Skin epidermis (tissue), 12 donors: ENCODE measurements at regions not wholly inside any gene's neighbourhood (a gene's known extent, or its start where the extent isn't known, plus 50 kb on each side); places are given as distances from the start of the nearest gene placed in this dataset.

Experiments
- H3K27ac ChIP-seq, 21 experiments: fragments of 200-600 bp; sonication (generic) in 11 of 21; one replicate each; pipeline ENCODE4 v1.5.0; 2020; ENCODE audit warnings: mild to moderate bottlenecking in 3 of 21, inconsistent platforms in 2 of 21, moderate library complexity in 2 of 21
- H3K4me3 ChIP-seq, 7 experiments: fragments of 200-600 bp; sonication (generic) in 2 of 7; one replicate each; pipeline ENCODE4 v1.5.0; 2020; ENCODE audit warnings: inconsistent platforms in 2 of 7, mild to moderate bottlenecking in 2 of 7, moderate library complexity in 1 of 7

- Histone ChIP-seq H3K4me3 (no peak overlapping the region), H3K27ac (no peak overlapping the region)
Measured at GRCh38 chr12:14148489-14149270, 167.3 kb upstream of the GRIN2B start.

DNA sequence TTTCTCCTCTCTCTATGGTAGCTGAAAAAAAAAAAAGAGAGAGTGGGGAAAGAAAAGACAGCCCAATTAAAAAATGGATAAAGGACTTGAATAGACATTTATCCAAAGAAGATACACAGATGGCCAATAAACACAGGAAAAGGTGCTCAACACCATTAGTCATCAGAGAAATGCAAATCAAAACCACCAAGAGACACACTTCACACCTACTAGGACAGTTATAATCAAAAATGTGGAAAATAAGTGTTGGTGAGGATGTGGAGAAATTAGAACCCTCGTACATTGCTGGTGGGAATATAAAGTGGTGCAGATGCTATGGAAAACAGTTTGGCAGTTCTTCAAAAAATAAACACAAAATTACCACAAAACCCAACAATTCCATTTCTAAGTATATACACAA is 172.4 kb upstream of the GRIN2B start:
- no peak overlapping the region for H3K27ac ChIP-seq

DNA sequence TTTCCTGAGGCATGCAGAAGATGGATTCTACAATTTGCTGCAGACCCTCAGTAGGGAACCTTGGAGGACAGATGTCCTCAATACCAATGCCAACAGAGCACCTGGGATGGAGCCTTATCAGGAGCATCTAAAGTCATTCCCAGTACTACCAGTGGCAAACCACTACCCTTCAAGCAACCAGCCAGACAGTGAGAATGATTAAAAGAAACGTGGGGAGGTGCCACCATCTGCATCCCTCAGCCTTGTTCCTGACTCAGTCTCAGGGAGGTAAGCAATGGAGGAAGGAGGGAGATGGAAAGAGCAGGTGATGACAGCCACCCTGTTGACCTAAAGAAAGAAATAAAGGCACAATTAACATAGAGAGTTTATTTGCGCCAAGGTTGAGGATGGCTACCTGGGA is 175.2 kb upstream of the GRIN2B start:
- Histone ChIP-seq H3K4me3 (no peak overlapping the region), H3K27ac (no peak overlapping the region)

More for the DNA sequence above, 172.4 kb upstream of the GRIN2B start:
- H3K4me3 ChIP-seq = no peak overlapping the region

DNA sequence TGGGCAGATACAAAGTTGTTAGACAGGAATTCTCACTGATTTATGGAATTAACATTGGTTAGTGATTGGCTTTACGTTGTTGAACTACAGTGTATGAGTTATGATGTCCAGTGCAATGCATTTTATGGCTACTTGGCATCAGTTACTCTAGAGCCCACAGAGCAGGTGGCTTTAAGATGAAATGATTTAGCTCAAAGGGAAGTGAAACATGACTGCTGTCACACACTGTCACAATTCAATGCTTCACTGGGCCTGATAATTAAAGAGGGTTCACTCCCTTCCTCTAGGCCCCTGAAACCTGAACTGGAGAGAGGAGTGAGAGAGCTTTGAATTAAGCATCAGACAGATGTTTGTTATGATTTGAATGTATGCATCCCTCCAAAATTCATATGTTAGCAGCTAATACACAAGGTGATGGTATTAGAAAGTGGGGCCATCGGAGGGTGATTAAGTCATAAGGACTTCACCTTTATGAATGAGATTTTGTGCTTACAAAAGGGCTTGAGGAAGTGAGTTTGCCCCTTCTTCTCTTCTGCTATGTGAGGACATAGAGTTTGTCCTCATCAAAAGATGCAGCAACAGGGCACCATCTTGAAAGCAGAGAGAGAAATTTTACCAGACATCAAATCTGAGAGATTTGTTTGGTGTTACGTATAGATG is 175.8 kb upstream of the GRIN2B start:
- H3K27ac ChIP-seq = no peak overlapping the region
- no peak overlapping the region for H3K4me3 ChIP-seq

DNA sequence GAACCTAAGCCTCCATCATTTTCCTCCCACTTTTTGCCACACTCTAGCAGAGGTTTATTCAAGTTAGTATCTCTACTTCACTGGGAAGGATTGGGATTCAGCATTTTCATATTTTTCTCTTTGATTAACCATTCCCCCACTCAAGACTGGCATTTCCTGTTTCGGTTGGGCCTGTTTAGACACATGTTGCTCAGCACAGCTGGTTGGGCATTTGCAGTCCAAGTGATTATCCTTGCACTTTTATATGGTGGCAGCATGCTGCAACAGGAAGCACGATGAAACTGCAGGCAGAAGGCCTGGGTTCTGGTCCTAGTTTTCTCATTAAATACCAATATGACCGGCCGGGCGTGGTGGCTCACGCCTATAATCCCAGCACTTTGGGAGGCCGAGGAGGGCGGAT is 182.9 kb upstream of the GRIN2B start:
- Histone ChIP-seq H3K27ac (no peak overlapping the region), H3K4me3 (no peak overlapping the region)

GRCh38 chr12:14167005-14167628 is 185.7 kb upstream of the GRIN2B start:
- H3K27ac ChIP-seq = no peak overlapping the region
- H3K4me3 ChIP-seq = no peak overlapping the region

DNA sequence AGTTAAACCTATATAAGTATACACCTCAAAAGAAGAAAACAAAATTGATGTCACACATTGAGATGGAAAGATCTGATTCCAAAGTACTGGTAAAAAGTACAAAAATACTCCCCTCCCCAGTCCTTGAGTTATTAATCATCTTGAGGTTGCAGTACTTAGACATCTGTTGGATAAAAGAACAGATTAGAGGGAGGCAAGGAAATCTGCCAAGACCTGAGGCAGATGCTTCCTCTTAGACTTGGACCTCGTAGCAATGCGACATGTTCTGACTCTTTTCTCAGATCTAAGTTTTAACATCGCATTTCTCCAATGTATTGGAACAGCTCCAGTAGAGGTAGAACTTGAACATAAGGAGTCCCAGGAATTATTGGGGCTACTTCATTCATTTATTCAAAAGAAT is 187.9 kb upstream of the GRIN2B start:
- Histone ChIP-seq H3K4me3 (no peak overlapping the region), H3K27ac (no peak overlapping the region)

DNA sequence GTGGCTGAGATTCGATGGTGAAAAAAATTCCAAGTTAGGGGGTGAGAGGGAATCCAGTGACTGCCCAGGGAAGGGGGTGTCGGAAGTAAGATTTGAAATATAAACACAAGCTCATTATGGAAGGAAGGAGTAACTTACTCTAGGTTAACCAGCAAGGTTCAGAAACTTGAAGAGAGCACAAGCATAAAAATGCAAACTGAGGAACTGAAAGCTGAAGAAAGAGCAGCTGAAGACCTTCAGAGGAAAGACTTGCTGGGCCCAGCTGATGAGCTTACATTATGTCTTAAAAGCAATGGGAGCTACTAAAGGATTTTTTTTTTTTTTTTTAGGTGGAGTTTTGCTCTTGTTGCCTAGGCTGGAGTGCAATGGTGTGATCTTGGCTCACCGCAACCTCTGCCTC is 189.7 kb upstream of the GRIN2B start:
- Histone ChIP-seq H3K27ac (no peak overlapping the region), H3K4me3 (no peak overlapping the region)

DNA sequence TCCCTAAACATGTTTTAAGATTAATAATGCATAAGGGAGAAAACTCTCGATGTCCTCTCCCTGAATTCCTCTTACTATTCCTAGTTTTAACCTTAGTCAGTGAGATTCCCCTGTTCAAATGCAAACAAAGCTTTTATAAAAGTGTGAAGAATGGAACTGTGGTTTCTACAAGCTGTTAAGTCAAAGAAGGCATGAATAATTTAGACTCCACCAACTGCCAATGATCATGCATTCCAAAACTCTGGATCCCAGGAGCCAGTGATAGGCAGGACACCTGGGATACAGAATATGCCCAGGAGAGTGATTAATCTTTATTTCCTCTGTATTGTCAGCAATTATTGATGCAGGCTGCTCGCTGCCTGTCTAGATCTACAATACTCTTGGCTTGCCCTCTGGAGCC is 190.3 kb upstream of the ATF7IP start:
- H3K27ac ChIP-seq = no peak overlapping the region
- no peak overlapping the region for H3K4me3 ChIP-seq

GRCh38 chr12:14185427-14186192 is 179.9 kb upstream of the ATF7IP start:
- Histone ChIP-seq H3K27ac (no peak overlapping the region), H3K4me3 (no peak overlapping the region)

DNA sequence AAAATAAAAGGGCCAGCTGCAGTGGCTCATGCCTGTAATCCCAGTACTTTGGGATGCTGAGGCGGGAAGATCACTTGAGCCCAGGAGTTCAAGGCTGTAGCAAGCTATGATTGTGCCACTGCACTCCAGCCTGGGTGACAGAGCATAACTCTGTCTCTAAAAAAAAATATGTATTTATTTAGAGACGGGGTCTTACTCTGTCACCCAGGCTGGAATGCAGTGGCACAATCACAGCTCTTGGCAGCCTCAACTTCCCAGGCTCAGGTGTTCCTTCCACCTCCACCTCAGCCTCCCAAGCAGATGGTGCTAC is 179.3 kb upstream of the ATF7IP start:
- no peak overlapping the region for H3K4me3 ChIP-seq
- no peak overlapping the region for H3K27ac ChIP-seq

DNA sequence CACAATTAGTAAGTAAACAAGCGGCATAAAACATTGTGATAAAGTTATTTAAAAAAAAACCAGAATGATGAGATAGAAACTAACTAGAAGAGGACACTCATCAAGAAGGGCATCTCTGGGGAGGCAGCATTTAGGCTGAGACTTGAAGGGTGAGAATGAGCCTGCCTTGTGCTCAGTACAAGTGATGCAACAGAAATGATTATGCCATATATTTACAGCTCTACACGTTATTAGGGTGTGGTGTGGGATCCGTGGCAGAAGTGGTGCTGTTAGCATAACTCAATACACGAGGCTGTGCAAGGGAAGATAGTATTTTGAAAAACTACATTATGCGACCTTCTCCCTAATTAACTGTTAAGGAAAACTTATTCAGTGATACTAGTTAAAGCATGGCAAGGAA is 178.5 kb upstream of the ATF7IP start:
- Histone ChIP-seq H3K4me3 (no peak overlapping the region), H3K27ac (no peak overlapping the region)

GRCh38 chr12:14187966-14188365 is 177.5 kb upstream of the ATF7IP start:
- Histone ChIP-seq H3K4me3 (no peak overlapping the region), H3K27ac (no peak overlapping the region)

GRCh38 chr12:14188744-14189143 is 176.7 kb upstream of the ATF7IP start:
- Histone ChIP-seq H3K4me3 (no peak overlapping the region), H3K27ac (no peak overlapping the region)

DNA sequence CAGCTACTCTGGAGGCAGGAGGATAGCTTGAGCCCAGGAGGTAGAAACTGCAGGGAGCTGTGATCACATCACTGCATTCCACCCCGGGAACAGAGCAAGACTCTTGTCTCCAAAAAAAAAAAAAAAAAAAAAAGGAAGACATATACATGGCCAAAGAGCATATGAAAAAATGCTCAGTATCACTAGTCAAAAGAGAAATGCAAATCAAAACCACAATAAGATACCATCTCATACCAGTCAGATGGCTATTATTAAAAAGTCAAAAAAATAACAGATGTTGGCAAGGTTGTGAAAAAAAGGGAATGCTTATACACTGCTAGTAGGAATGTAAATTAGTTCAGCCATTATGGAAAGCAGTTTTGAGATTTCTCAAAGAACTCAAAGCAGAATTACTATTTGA is 174.8 kb upstream of the ATF7IP start:
- no peak overlapping the region for H3K4me3 ChIP-seq
- H3K27ac ChIP-seq = no peak overlapping the region

DNA sequence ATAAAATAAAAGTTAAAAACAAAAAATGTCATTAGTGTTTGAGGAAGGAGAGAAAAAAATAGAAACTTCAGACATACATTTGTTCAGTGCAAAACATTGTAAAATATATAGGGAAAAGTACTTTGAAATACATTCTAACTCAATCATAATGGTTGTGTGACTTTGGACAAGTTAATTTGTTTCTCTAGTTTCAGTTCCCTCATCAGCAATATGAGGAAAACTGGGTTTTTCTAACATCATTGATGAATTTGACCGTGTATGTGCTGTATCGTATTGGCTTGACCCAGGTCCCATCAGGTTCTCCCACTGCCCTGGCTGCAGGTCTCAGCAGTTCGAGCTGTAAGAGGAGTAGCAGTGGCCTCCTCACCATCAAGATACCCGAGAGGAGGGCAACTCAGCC is 173.9 kb upstream of the ATF7IP start:
- H3K4me3 ChIP-seq = no peak overlapping the region
- H3K27ac ChIP-seq = no peak overlapping the region

DNA sequence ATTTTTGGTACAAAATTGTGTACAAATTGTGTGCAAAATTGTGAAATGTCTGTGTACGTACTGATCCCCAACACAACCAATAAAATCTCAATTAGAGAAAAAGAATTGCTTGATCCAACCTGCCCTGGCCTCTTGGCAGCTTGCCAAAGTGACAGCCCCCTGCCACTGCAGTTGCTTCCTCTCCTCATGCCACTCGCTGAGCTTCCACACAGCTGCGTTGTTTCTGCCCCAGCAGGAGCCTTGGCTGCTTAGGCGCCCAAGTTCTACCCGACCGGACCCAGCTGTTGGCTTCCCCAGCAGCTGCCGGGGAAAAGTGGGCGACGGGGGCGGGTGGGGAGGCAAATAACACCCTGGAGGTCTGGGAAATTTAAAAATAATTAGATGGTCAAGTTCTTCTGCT is 171.8 kb upstream of the ATF7IP start:
- Histone ChIP-seq H3K4me3 (no peak overlapping the region), H3K27ac (no peak overlapping the region)

GRCh38 chr12:14194572-14194971 is 170.9 kb upstream of the ATF7IP start:
- Histone ChIP-seq H3K4me3 (no peak overlapping the region), H3K27ac (no peak overlapping the region)

DNA sequence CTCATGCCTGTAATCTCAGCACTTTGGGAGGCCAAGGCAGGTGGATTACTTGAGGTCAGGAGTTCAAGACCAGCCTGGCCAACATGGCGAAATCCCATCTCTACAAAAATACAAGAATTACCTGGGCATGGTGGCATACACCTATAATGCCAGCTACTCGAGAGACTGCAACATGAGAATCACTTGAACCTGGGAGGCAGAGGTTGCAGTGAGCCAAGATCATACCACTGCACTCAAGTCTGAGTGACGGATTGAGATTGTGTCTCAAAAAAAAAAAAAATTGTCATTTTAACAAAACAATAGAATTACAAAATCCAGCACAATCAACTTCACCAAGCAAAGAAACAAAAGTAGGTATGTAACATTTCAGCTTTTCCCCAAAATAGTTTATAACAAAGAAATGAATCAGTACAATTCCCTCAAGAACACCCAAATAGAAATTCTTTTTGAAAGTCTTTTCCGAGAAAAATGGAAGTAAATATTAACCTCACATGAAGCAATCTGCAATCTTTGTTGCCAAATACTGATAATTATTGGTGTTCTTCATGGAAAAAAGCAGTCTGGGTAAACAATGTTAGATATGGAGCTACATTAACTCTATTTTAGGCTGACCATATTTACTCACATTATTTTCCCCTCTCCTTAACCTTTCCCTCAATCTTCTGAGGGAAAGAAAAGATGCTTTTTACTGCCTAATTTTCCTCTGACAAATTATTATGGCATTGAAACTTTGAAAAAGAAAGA is 165.9 kb upstream of the ATF7IP start:
- H3K27ac ChIP-seq = no peak overlapping the region
- H3K4me3 ChIP-seq = no peak overlapping the region

DNA sequence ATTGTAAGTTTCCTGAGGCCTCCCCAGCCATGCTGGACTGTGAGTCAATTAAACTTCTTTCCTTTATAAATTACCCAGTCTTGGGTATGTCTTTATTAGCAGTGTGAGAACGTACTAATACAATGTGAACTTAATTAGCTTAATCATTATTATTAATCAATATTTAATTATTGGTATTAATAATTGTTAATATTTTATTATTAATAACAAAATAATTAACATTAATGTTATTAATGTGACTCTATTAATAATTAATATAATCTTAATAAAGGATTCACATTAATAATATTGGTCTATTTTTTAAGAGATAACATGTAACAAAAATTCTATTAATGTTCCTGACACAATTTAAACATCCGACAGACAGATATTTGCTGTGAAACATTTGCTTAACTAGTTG is 164.9 kb upstream of the ATF7IP start:
- Histone ChIP-seq H3K27ac (no peak overlapping the region), H3K4me3 (no peak overlapping the region)
